Endothelial cell of umbilical vein (primary cell): ENCODE measurements at regions not wholly inside any gene's neighbourhood (a gene's known extent, or its start where the extent isn't known, plus 50 kb on each side); places are given as distances from the start of the nearest gene placed in this dataset.

ENCODE experiments used
- BruUV-seq: library from RNA; stranded (reverse); fragments of 400-500 nt; replicated peaks from 2 replicates; lab custom pipeline; 2021; lab: Mats Ljungman, UMichigan
- CTCF ChIA-PET: fragments of 300-600, 350-600 bp; sonication (Branson Sonifier 250); formaldehyde crosslinking; loops from one replicate; lab custom pipeline; 2021; ENCODE audit warnings: antibody characterized with exemption, inconsistent platforms; lab: Charles Lee
- POLR2A ChIA-PET: fragments of 300-600, 350-600 bp; sonication (Branson Sonifier 250); formaldehyde crosslinking; loops from one replicate; lab custom pipeline; 2021; ENCODE audit warnings: antibody characterized with exemption, inconsistent platforms; lab: Charles Lee
- DNase-seq: peaks from one replicate; pipeline ENCODE4 v3.0.0-alpha.2; 2011; ENCODE audit warnings: low read depth, low spot score
- FAIRE-seq: peaks from 2 replicates; lab custom pipeline; 2011; peaks lifted over from hg19 to GRCh38; lab: Jason Lieb, UNC
- H2AFZ ChIP-seq: 2 replicates; pipeline ENCODE4 v1.6.0; 2012; ENCODE audit warnings: low read depth, low read length, control low read depth, inconsistent platforms
- H3K27ac ChIP-seq: 2 replicates; pipeline ENCODE4 v1.5.1; 2011; ENCODE audit warnings: low read depth, mild to moderate bottlenecking, control low read depth, low read length, moderate library complexity; ENCODE audit not compliant: insufficient read depth
- H3K27me3 ChIP-seq, 2 experiments: 2 replicates each; pipeline versions ENCODE4 v1.6.0 to v1.6.1; 2011; ENCODE audit warnings: low read length in 2 of 2, mixed read lengths in 1 of 2; ENCODE audit not compliant: control insufficient read depth in 2 of 2, insufficient read depth in 2 of 2
- H3K36me3 ChIP-seq, 2 experiments: 2 replicates in 1 of 2; 3 replicates in 1 of 2; pipeline ENCODE4 v1.5.1; 2011; ENCODE audit warnings: low read length in 2 of 2, mild to moderate bottlenecking in 1 of 2, moderate library complexity in 1 of 2; ENCODE audit not compliant: control insufficient read depth in 2 of 2, insufficient read depth in 2 of 2; ENCODE audit errors: extremely low read depth in 1 of 2
- H3K4me1 ChIP-seq: 3 replicates; pipeline ENCODE4 v1.5.1; 2011; ENCODE audit warnings: mild to moderate bottlenecking, low read length; ENCODE audit not compliant: control insufficient read depth, insufficient read depth; ENCODE audit errors: extremely low read depth
- H3K4me2 ChIP-seq: 2 replicates; pipeline ENCODE4 v1.6.1; 2011; ENCODE audit warnings: low read length, control low read depth, mixed read lengths; ENCODE audit not compliant: insufficient read depth
- H3K4me3 ChIP-seq, 3 experiments: fragments of 200-600 bp in 1 of 3; sonication (generic), shearing (Covaris generic) in 1 of 3; replicated peaks in 1 of 3; 2 replicates each; pipeline ENCODE4 v1.5.1; 2011 to 2016; ENCODE audit warnings: control low read depth in 3 of 3, low read length in 3 of 3, mild to moderate bottlenecking in 2 of 3, inconsistent platforms in 1 of 3, low read depth in 1 of 3, moderate library complexity in 1 of 3; ENCODE audit not compliant: insufficient read depth in 1 of 3
- H3K79me2 ChIP-seq: 2 replicates; pipeline ENCODE4 v1.6.0; 2012; ENCODE audit warnings: low read length, inconsistent platforms; ENCODE audit not compliant: control insufficient read depth, insufficient read depth
- H3K9ac ChIP-seq: replicated peaks from 2 replicates; pipeline ENCODE3; 2011; ENCODE audit warnings: low read length, control low read depth; ENCODE audit not compliant: insufficient read depth; ENCODE audit errors: extremely low read depth
- H3K9me1 ChIP-seq: replicated peaks from 3 replicates; pipeline ENCODE4 v1.6.0; 2011; ENCODE audit warnings: mild to moderate bottlenecking, low read length; ENCODE audit not compliant: control insufficient read depth, insufficient read depth; ENCODE audit errors: extremely low read depth
- H3K9me3 ChIP-seq: replicated peaks from 2 replicates; pipeline ENCODE4 v1.5.1; 2012; ENCODE audit warnings: low read length, inconsistent platforms; ENCODE audit not compliant: control insufficient read depth, insufficient read depth
- H4K20me1 ChIP-seq: replicated peaks from 2 replicates; pipeline ENCODE3; 2011; ENCODE audit warnings: mild to moderate bottlenecking, low read length; ENCODE audit not compliant: control insufficient read depth, insufficient read depth; ENCODE audit errors: extremely low read depth
- EZH2 ChIP-seq: IDR thresholded peaks from 2 replicates; pipeline ENCODE4 v1.6.1; 2012; ENCODE audit warnings: borderline replicate concordance, low read depth, mild to moderate bottlenecking, moderate library complexity, low read length, inconsistent platforms; ENCODE audit not compliant: severe bottlenecking
- FOS ChIP-seq: IDR thresholded peaks from 2 replicates; pipeline ENCODE4 v1.6.1; 2011; ENCODE audit warnings: mild to moderate bottlenecking, low read length, moderate library complexity, borderline replicate concordance; ENCODE audit not compliant: insufficient read depth
- GATA2 ChIP-seq: IDR thresholded peaks from 2 replicates; pipeline ENCODE4 v1.7.0; 2011; ENCODE audit warnings: low read depth, mild to moderate bottlenecking, moderate library complexity, mixed read lengths, low read length; ENCODE audit not compliant: insufficient read length, insufficient read depth
- JUN ChIP-seq: IDR thresholded peaks from 2 replicates; pipeline ENCODE4 v1.6.1; 2011; ENCODE audit warnings: borderline replicate concordance, low read depth; ENCODE audit not compliant: insufficient read length, insufficient read depth
- MYC ChIP-seq: IDR thresholded peaks from one replicate; pipeline ENCODE4 v1.6.1; 2011; ENCODE audit warnings: mild to moderate bottlenecking, low read depth, low read length
- POLR2A ChIP-seq: IDR thresholded peaks from 2 replicates; pipeline ENCODE4 v1.6.1; 2012; ENCODE audit warnings: low read depth, mild to moderate bottlenecking, control low read depth, low read length
- POLR2AphosphoS5 ChIP-seq: IDR thresholded peaks from 2 replicates; pipeline ENCODE4 v1.6.1; 2012; ENCODE audit warnings: low read depth, mild to moderate bottlenecking, control low read depth, low read length, moderate library complexity; ENCODE audit not compliant: insufficient read depth
- dilution Hi-C: fragments of 300-500 bp; cut with MboI; formaldehyde crosslinking; loops from one replicate; pipeline ENCODE4 v1.15.0; 2019; ENCODE audit warnings: low sequenced_read_pairs; ENCODE audit not compliant: extremely low pct_ligation_motif_present
- intact Hi-C: fragments of 100-400 bp; cut with micrococcal nuclease; formaldehyde crosslinking; loops from one replicate; pipeline ENCODE4 v1.10.0; 2022
- TF ChIP-seq, protein P1 (sequence below), 2 donors: IDR thresholded peaks; 1 replicate in 1 of 2; 2 replicates in 1 of 2; pipeline ENCODE4 v1.5.1; 2011; ENCODE audit warnings: low read length in 2 of 2, mild to moderate bottlenecking in 2 of 2, moderate library complexity in 2 of 2, control low read depth in 1 of 2, inconsistent platforms in 1 of 2, low read depth in 1 of 2; ENCODE audit not compliant: insufficient read depth in 1 of 2; ENCODE audit errors: extremely low read depth in 1 of 2
- TF ChIP-seq, protein P2 (sequence below): IDR thresholded peaks from 2 replicates; pipeline ENCODE4 v1.6.1; 2011; ENCODE audit not compliant: insufficient read depth, insufficient read length

DNA sequence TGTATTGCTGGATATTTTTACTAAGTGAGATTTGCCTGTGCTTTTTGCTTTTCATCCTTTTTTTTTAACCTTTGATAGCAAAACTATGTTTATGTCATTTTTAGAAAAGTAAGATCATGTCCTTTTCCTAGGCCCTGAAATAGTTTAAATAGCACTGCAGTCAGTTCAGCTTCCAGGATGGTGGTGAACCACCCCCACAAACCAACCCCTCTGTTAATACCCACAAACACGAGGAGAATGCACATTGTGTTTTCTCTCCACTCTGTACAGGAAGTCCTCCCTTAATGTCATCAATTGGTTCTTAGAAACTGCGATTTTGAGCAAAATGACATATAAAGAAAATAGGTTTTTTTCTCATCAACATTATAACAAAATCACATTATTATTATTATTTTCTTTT, 117.7 kb upstream of the DSCAM start:
- no peak overlapping the region for H3K27ac ChIP-seq
- H3K4me2 ChIP-seq: no peak overlapping the region
- no peak overlapping the region for H3K9ac ChIP-seq
- H2AFZ ChIP-seq: no peak overlapping the region
- CTCF ChIA-PET: no interaction called here
- no peaks in the 10 kb centered on the region for H4K20me1 ChIP-seq
- no peaks in the 10 kb centered on the region for H3K9me1 ChIP-seq
- no peak for FAIRE-seq
- H3K36me3 ChIP-seq: no peaks in the 10 kb centered on the region
- intact Hi-C loops: no loop called here
- H3K79me2 ChIP-seq: no peaks in the 10 kb centered on the region
- peaks cover 8% of the 10 kb centered on the region for H3K9me3 ChIP-seq
- POLR2A ChIA-PET: no interaction called here
- no TSS peak for BruUV-seq
- dilution Hi-C loops: no loop called here
- no peaks in the 10 kb centered on the region for H3K27me3 ChIP-seq
- no peak for DNase-seq
- no peaks in the 10 kb centered on the region for H3K4me1 ChIP-seq
- H3K4me3 ChIP-seq: no peak overlapping the region
- TF ChIP-seq GATA2 (no peak), EZH2 (no peak), MYC (no peak), POLR2AphosphoS5 (no peak), JUN (no peak), POLR2A (no peak), FOS (no peak)
- TF ChIP-seq, protein P1, sequence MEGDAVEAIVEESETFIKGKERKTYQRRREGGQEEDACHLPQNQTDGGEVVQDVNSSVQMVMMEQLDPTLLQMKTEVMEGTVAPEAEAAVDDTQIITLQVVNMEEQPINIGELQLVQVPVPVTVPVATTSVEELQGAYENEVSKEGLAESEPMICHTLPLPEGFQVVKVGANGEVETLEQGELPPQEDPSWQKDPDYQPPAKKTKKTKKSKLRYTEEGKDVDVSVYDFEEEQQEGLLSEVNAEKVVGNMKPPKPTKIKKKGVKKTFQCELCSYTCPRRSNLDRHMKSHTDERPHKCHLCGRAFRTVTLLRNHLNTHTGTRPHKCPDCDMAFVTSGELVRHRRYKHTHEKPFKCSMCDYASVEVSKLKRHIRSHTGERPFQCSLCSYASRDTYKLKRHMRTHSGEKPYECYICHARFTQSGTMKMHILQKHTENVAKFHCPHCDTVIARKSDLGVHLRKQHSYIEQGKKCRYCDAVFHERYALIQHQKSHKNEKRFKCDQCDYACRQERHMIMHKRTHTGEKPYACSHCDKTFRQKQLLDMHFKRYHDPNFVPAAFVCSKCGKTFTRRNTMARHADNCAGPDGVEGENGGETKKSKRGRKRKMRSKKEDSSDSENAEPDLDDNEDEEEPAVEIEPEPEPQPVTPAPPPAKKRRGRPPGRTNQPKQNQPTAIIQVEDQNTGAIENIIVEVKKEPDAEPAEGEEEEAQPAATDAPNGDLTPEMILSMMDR (IDR thresholded peaks at IDR 0.05; ENCODE audit: extremely low read depth in 1 of 2, insufficient read depth in 1 of 2, low read depth in 1 of 2, low read length in 2 of 2): no peak
- TF ChIP-seq, protein P2, sequence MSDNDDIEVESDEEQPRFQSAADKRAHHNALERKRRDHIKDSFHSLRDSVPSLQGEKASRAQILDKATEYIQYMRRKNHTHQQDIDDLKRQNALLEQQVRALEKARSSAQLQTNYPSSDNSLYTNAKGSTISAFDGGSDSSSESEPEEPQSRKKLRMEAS: no peak
